SK-N-SH (cell line): ENCODE measurements at regions not wholly inside any gene's neighbourhood (a gene's known extent, or its start where the extent isn't known, plus 50 kb on each side); places are given as distances from the start of the nearest gene placed in this dataset.

Source experiments
- EP300 ChIP-seq, 2 experiments: IDR thresholded peaks; 2 replicates each; pipeline versions ENCODE4 v1.4.0 to v1.6.1; 2012; ENCODE audit warnings: borderline replicate concordance in 1 of 2, low read depth in 1 of 2, low read length in 1 of 2
- NRF1 ChIP-seq: IDR thresholded peaks from 2 replicates; pipeline ENCODE4 v1.6.1; 2012; ENCODE audit warnings: low read depth, mild to moderate bottlenecking, low read length
- POLR2AphosphoS5 ChIP-seq: IDR thresholded peaks from 2 replicates; pipeline ENCODE4 v1.6.1; 2012; ENCODE audit warnings: low read depth, low read length
- TAF1 ChIP-seq: IDR thresholded peaks from 2 replicates; pipeline ENCODE4 v1.6.1; 2012; ENCODE audit warnings: low read depth, mild to moderate bottlenecking, low read length, moderate library complexity, borderline replicate concordance
- TF ChIP-seq, protein P1 (sequence below): IDR thresholded peaks from 2 replicates; pipeline ENCODE4 v1.4.0; 2012; ENCODE audit warnings: low read depth, borderline replicate concordance
- TF ChIP-seq, protein P2 (sequence below): fragments of 200-600 bp; sonication (generic); IDR thresholded peaks from 2 replicates; pipeline ENCODE4 v1.6.1; 2017; ENCODE audit warnings: antibody characterized with exemption, mild to moderate bottlenecking, moderate library complexity
- TF ChIP-seq, protein P3 (sequence below): IDR thresholded peaks from 2 replicates; pipeline ENCODE4 v1.4.0; 2012; ENCODE audit warnings: low read depth, borderline replicate concordance

DNA sequence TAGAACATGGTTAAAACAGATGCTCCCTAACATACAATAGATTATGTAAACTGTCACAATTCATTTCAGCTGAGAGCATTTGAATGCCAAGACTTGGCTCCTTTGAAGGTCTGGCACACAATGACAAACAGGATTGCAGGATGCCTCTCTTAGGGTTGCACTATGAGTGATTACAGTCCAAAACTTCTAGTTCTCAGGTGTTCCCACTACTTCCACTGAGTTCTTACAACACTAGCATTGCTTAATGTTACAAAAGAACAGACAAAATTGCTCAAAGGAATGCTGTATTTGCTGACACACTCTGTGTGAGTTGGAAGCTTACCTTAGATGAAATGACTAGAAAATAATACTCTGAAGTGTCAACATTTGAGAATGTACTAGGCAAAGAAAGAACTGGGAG, 2413.8 kb upstream of the RAG2 start:
- TF ChIP-seq, protein P1, sequence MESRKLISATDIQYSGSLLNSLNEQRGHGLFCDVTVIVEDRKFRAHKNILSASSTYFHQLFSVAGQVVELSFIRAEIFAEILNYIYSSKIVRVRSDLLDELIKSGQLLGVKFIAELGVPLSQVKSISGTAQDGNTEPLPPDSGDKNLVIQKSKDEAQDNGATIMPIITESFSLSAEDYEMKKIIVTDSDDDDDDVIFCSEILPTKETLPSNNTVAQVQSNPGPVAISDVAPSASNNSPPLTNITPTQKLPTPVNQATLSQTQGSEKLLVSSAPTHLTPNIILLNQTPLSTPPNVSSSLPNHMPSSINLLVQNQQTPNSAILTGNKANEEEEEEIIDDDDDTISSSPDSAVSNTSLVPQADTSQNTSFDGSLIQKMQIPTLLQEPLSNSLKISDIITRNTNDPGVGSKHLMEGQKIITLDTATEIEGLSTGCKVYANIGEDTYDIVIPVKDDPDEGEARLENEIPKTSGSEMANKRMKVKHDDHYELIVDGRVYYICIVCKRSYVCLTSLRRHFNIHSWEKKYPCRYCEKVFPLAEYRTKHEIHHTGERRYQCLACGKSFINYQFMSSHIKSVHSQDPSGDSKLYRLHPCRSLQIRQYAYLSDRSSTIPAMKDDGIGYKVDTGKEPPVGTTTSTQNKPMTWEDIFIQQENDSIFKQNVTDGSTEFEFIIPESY: no peak
- no peak for TF ChIP-seq EP300 (IDR thresholded peaks at IDR 0.05; ENCODE audit: borderline replicate concordance in 1 of 2, low read depth in 1 of 2, low read length in 1 of 2)
- TF ChIP-seq, protein P2, sequence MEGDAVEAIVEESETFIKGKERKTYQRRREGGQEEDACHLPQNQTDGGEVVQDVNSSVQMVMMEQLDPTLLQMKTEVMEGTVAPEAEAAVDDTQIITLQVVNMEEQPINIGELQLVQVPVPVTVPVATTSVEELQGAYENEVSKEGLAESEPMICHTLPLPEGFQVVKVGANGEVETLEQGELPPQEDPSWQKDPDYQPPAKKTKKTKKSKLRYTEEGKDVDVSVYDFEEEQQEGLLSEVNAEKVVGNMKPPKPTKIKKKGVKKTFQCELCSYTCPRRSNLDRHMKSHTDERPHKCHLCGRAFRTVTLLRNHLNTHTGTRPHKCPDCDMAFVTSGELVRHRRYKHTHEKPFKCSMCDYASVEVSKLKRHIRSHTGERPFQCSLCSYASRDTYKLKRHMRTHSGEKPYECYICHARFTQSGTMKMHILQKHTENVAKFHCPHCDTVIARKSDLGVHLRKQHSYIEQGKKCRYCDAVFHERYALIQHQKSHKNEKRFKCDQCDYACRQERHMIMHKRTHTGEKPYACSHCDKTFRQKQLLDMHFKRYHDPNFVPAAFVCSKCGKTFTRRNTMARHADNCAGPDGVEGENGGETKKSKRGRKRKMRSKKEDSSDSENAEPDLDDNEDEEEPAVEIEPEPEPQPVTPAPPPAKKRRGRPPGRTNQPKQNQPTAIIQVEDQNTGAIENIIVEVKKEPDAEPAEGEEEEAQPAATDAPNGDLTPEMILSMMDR: no peak
- TF ChIP-seq POLR2AphosphoS5: no peak
- TF ChIP-seq, protein P3, sequence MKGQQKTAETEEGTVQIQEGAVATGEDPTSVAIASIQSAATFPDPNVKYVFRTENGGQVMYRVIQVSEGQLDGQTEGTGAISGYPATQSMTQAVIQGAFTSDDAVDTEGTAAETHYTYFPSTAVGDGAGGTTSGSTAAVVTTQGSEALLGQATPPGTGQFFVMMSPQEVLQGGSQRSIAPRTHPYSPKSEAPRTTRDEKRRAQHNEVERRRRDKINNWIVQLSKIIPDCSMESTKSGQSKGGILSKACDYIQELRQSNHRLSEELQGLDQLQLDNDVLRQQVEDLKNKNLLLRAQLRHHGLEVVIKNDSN: no peak
- no peak for TF ChIP-seq TAF1
- no peak for TF ChIP-seq NRF1
